HUDEP-2 (cell line): ENCODE measurements at regions not wholly inside any gene's neighbourhood (a gene's known extent, or its start where the extent isn't known, plus 50 kb on each side); places are given as distances from the start of the nearest gene placed in this dataset.

Experiments
- DNase-seq, 76 experiments: peaks; one replicate each; lab custom pipeline; 2025; ENCODE audit not compliant: unreplicated experiment in 76 of 76; lab: John Stamatoyannopoulos, UW

GRCh38 chr10:58932126-58932525 lies 244.3 kb upstream of the PHYHIPL start:
- no peak for DNase-seq

- no peak for DNase-seq
These were observed 243.7 kb upstream of the PHYHIPL start for GRCh38 chr10:58932577-58933314.

GRCh38 chr10:58936364-58936763 lies 240.1 kb upstream of the PHYHIPL start:
- no peak for DNase-seq

- DNase-seq: no peak
These were observed 239.0 kb upstream of the PHYHIPL start for GRCh38 chr10:58937423-58937822.

GRCh38 chr10:58942724-58943123 lies 233.7 kb upstream of the PHYHIPL start:
- DNase-seq: no peak

- DNase-seq: no peak
These were observed 233.1 kb upstream of the PHYHIPL start for GRCh38 chr10:58943256-58943890.

- no peak for DNase-seq
These were observed 232.5 kb upstream of the PHYHIPL start for GRCh38 chr10:58943960-58944359.

GRCh38 chr10:58948303-58948702 lies 228.1 kb upstream of the PHYHIPL start:
- DNase-seq: no peak

GRCh38 chr10:58950618-58951017 lies 225.8 kb upstream of the PHYHIPL start:
- no peak for DNase-seq

- no peak for DNase-seq
These were observed 225.4 kb upstream of the PHYHIPL start for GRCh38 chr10:58951087-58951486.

- DNase-seq: no peak
These were observed 224.7 kb upstream of the PHYHIPL start for GRCh38 chr10:58951746-58952145.

- DNase-seq: no peak
These were observed 224.3 kb upstream of the PHYHIPL start for GRCh38 chr10:58952162-58952601.

GRCh38 chr10:58952747-58953466 lies 223.5 kb upstream of the PHYHIPL start:
- peak in 7 of 76 experiments; percentile 1 to 25 (median 9) for DNase-seq

GRCh38 chr10:58954178-58954577 lies 222.3 kb upstream of the PHYHIPL start:
- no peak for DNase-seq

- DNase-seq: no peak
These were observed 220.8 kb upstream of the PHYHIPL start for GRCh38 chr10:58955615-58956014.

GRCh38 chr10:58956926-58957325 lies 219.5 kb upstream of the PHYHIPL start:
- no peak for DNase-seq

- DNase-seq: no peak
These were observed 218.9 kb upstream of the PHYHIPL start for GRCh38 chr10:58957517-58957916.

- peak in 4 of 76 experiments; percentile 1 to 23 (median 6) for DNase-seq
These were observed 213.3 kb upstream of the PHYHIPL start for GRCh38 chr10:58963101-58963534.

GRCh38 chr10:58963723-58964124 lies 212.7 kb upstream of the PHYHIPL start:
- no peak for DNase-seq

GRCh38 chr10:58965855-58966254 lies 210.6 kb upstream of the PHYHIPL start:
- DNase-seq: no peak

- no peak for DNase-seq
These were observed 208.7 kb upstream of the PHYHIPL start for GRCh38 chr10:58967551-58968388.
